ENCODE measurements at regions not wholly inside any gene's neighbourhood (a gene's known extent, or its start where the extent isn't known, plus 50 kb on each side); places are given as distances from the start of the nearest gene placed in this dataset.

GRCh38 chr19:33895366-33895765 lies 98.7 kb downstream of the KCTD15 start:
- no peak overlapping the region for H3K27ac ChIP-seq
- H3K9me3 ChIP-seq, result no peaks in the 10 kb centered on the region
- H3K27me3 ChIP-seq (replicated peaks; ENCODE audit: insufficient read depth), result no peaks in the 10 kb centered on the region
- intact Hi-C loops (cut with DNase I), result no loop called here
- no peaks in the 10 kb centered on the region for H3K4me1 ChIP-seq (replicated peaks)
- TF ChIP-seq POLR2A (IDR thresholded peaks at IDR 0.05), result no peak
- no peak for TF ChIP-seq POLR2AphosphoS5 (IDR thresholded peaks at IDR 0.05)
- TF ChIP-seq, protein P1, sequence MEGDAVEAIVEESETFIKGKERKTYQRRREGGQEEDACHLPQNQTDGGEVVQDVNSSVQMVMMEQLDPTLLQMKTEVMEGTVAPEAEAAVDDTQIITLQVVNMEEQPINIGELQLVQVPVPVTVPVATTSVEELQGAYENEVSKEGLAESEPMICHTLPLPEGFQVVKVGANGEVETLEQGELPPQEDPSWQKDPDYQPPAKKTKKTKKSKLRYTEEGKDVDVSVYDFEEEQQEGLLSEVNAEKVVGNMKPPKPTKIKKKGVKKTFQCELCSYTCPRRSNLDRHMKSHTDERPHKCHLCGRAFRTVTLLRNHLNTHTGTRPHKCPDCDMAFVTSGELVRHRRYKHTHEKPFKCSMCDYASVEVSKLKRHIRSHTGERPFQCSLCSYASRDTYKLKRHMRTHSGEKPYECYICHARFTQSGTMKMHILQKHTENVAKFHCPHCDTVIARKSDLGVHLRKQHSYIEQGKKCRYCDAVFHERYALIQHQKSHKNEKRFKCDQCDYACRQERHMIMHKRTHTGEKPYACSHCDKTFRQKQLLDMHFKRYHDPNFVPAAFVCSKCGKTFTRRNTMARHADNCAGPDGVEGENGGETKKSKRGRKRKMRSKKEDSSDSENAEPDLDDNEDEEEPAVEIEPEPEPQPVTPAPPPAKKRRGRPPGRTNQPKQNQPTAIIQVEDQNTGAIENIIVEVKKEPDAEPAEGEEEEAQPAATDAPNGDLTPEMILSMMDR (IDR thresholded peaks at IDR 0.05), result no peak
- DNase-seq (ENCODE audit: low spot score), result no peak
- 72% methylated on average over 2 of the region's 2 CpGs for WGBS
- H3K36me3 ChIP-seq, result no peaks in the 10 kb centered on the region
- no peak overlapping the region for H3K4me3 ChIP-seq

DNA sequence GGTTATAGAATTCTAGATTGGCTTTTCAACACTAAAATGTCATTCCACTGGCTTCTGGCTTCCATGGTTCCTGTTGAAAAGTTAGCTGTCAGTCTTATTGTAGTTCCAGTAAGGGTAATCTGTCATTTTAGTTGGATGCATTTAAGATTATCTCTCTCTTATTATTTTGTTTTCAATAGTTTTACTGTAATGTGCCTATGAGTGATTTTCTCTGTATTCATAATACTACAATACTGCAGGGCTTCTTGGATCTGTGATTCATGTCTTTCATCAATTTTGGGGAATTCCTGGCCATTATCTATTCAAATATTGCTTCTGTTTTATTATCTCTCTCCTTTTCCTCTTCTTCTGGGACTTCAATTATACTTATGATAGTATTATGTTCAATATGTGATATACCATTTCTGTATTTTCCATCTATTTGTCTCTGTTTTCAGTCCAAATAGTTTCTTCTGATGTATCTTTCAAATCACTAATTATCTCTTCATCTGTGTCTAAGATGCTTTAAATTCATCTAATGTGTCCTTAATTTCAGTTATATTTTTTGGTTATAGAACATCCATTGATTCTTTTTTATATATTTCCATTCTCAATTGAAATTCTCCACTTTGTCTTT lies 101.5 kb downstream of the KCTD15 start:
- no peaks in the 10 kb centered on the region for H3K36me3 ChIP-seq
- no peak for DNase-seq (ENCODE audit: low spot score)
- no peaks in the 10 kb centered on the region for H3K27me3 ChIP-seq (replicated peaks; ENCODE audit: insufficient read depth)
- intact Hi-C loops (cut with DNase I), result no loop called here
- H3K4me3 ChIP-seq, result no peak overlapping the region
- no peaks in the 10 kb centered on the region for H3K4me1 ChIP-seq (replicated peaks)
- H3K27ac ChIP-seq, result no peak overlapping the region
- no peaks in the 10 kb centered on the region for H3K9me3 ChIP-seq
- TF ChIP-seq, protein P1 (IDR thresholded peaks at IDR 0.05), result no peak
- TF ChIP-seq POLR2AphosphoS5 (IDR thresholded peaks at IDR 0.05), result no peak
- TF ChIP-seq POLR2A (IDR thresholded peaks at IDR 0.05), result no peak

DNA sequence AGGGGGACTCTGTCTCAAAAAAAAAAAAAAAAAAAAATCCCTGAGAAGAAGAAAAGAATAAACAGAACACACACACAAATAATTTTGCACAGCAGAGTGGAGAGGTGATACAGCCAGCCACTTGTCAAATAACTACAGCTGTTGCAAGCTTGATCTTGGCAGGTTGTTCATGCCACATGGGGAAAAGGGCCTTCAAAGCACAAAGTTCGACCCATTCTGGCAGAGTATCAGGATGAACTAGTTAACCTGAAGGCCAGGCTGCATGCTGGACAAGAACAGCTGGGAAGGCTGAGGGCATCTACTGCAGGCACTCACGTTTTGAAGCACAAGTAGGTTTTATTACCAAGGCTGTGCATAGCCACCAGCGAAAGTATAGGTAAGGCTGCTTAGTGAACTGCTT lies 104.1 kb downstream of the KCTD15 start:
- intact Hi-C loops (cut with DNase I), result no loop called here
- Histone ChIP-seq H3K36me3 (no peaks in the 10 kb centered on the region), H3K27ac (no peak overlapping the region), H3K9me3 (no peaks in the 10 kb centered on the region), H3K27me3 (replicated peaks; ENCODE audit: insufficient read depth) (no peaks in the 10 kb centered on the region), H3K4me1 (replicated peaks) (no peaks in the 10 kb centered on the region), H3K4me3 (no peak overlapping the region)
- no peak for DNase-seq (ENCODE audit: low spot score)
- WGBS, result 40% methylated on average over 3 of the region's 3 CpGs
- TF ChIP-seq POLR2AphosphoS5 (IDR thresholded peaks at IDR 0.05) (no peak), POLR2A (IDR thresholded peaks at IDR 0.05) (no peak)
- TF ChIP-seq, protein P1 (IDR thresholded peaks at IDR 0.05), result no peak

DNA sequence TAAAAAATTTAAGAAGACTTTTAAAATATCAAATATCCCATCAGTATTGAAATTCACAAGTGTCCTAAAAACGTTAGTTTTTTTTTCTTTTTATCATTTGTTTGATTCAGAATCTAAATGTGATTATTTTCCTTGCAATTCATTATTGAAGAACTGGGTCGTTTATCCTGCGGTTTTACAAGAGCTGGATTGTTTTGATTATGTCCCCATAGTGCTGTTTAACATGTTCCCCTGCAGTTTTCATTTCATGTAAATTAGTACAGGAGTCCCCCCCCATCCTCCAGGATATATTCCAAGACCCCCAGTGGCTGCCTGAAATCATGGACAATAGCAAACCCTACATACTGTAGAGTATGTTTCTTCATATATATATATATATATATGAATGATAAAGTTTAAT lies 105.7 kb downstream of the KCTD15 start:
- Histone ChIP-seq H3K4me1 (replicated peaks) (no peaks in the 10 kb centered on the region), H3K27me3 (replicated peaks; ENCODE audit: insufficient read depth) (no peaks in the 10 kb centered on the region), H3K4me3 (no peak overlapping the region), H3K36me3 (no peaks in the 10 kb centered on the region), H3K9me3 (no peaks in the 10 kb centered on the region), H3K27ac (no peak overlapping the region)
- WGBS, result 36% methylated on average over 3 of the region's 3 CpGs
- intact Hi-C loops (cut with DNase I), result no loop called here
- TF ChIP-seq POLR2AphosphoS5 (IDR thresholded peaks at IDR 0.05) (no peak), POLR2A (IDR thresholded peaks at IDR 0.05) (no peak)
- TF ChIP-seq, protein P1 (IDR thresholded peaks at IDR 0.05), result no peak
- DNase-seq (ENCODE audit: low spot score), result no peak

- no peak for DNase-seq (ENCODE audit: low spot score)
- 67% methylated on average over 22 of the region's 22 CpGs for WGBS
- intact Hi-C loops (cut with DNase I), result no loop called here
- Histone ChIP-seq H3K27me3 (replicated peaks; ENCODE audit: insufficient read depth) (no peaks in the 10 kb centered on the region), H3K27ac (no peak overlapping the region), H3K36me3 (no peaks in the 10 kb centered on the region), H3K4me1 (replicated peaks) (no peaks in the 10 kb centered on the region), H3K4me3 (no peak overlapping the region), H3K9me3 (no peaks in the 10 kb centered on the region)
- TF ChIP-seq, protein P1 (IDR thresholded peaks at IDR 0.05), result no peak
- TF ChIP-seq POLR2AphosphoS5 (IDR thresholded peaks at IDR 0.05), result no peak
- TF ChIP-seq POLR2A (IDR thresholded peaks at IDR 0.05), result no peak
Observed at GRCh38 chr19:33902802-33903488, 106.3 kb downstream of the KCTD15 start.

All from prostate gland (tissue), 2 donors.